Activated CD8-positive, alpha-beta memory T cell treated with anti-CD3 and anti-CD28 coated beads, Interleukin-2, amount 10 ng/mL, durations not matched to agents 7 days and 5 days (primary cell): ENCODE measurements at regions not wholly inside any gene's neighbourhood (a gene's known extent, or its start where the extent isn't known, plus 50 kb on each side); places are given as distances from the start of the nearest gene placed in this dataset.
"Not testable (repeated sequence)": the region's sequence is repeated elsewhere in the genome, so short reads cannot be mapped to it uniquely, and the experiment has no call there.

Experiments
- ATAC-seq: fragments of 150-1000 bp; cut with Tn5 transposase; one replicate; pipeline ENCODE4 v1.10.0; 2021; ENCODE audit warnings: moderate library complexity
- CTCF ChIA-PET: fragments of 350-600 bp; sonication (Branson Sonifier 250); formaldehyde crosslinking; loops from one replicate; lab custom pipeline; 2021; ENCODE audit warnings: antibody characterized with exemption; lab: Charles Lee
- DNase-seq: peaks from one replicate; pipeline ENCODE4 v3.0.0-alpha.2; 2020
- H3K27ac Mint-ChIP-seq: one replicate; pipeline ENCODE4 v1.8.0; 2021; ENCODE audit warnings: mild to moderate bottlenecking, mixed read lengths
- H3K27me3 Mint-ChIP-seq: one replicate; pipeline ENCODE4 v1.8.0; 2021; ENCODE audit warnings: mixed read lengths
- H3K36me3 Mint-ChIP-seq: one replicate; pipeline ENCODE4 v1.8.0; 2021; ENCODE audit warnings: mild to moderate bottlenecking, mixed read lengths
- H3K4me1 Mint-ChIP-seq: one replicate; pipeline ENCODE4 v1.8.0; 2021; ENCODE audit warnings: mixed read lengths
- H3K4me3 Mint-ChIP-seq: one replicate; pipeline ENCODE4 v1.8.0; 2021; ENCODE audit warnings: mild to moderate bottlenecking, moderate library complexity, mixed read lengths
- H3K9me3 Mint-ChIP-seq: one replicate; pipeline ENCODE4 v1.8.0; 2022; ENCODE audit warnings: low read depth, mixed read lengths

GRCh38 chr3:90062016-90062415, 954.6 kb downstream of the EPHA3 start:
- peaks cover 2% of the 10 kb centered on the region for H3K9me3 Mint-ChIP-seq
- no peaks in the 10 kb centered on the region for H3K4me1 Mint-ChIP-seq
- ATAC-seq: no peak
- H3K27ac Mint-ChIP-seq: no peak overlapping the region
- no peak for DNase-seq
- H3K4me3 Mint-ChIP-seq: no peak overlapping the region
- no peaks in the 10 kb centered on the region for H3K27me3 Mint-ChIP-seq
- no peaks in the 10 kb centered on the region for H3K36me3 Mint-ChIP-seq
- CTCF ChIA-PET: no interaction called here

GRCh38 chr3:90062631-90063200, 955.3 kb downstream of the EPHA3 start:
- Mint-ChIP-seq H3K4me1 (no peaks in the 10 kb centered on the region), H3K4me3 (no peak overlapping the region), H3K36me3 (no peaks in the 10 kb centered on the region), H3K9me3 (peaks cover 2% of the 10 kb centered on the region), H3K27me3 (no peaks in the 10 kb centered on the region), H3K27ac (no peak overlapping the region)
- CTCF ChIA-PET: no interaction called here
- ATAC-seq (no peak), DNase-seq (no peak)

DNA sequence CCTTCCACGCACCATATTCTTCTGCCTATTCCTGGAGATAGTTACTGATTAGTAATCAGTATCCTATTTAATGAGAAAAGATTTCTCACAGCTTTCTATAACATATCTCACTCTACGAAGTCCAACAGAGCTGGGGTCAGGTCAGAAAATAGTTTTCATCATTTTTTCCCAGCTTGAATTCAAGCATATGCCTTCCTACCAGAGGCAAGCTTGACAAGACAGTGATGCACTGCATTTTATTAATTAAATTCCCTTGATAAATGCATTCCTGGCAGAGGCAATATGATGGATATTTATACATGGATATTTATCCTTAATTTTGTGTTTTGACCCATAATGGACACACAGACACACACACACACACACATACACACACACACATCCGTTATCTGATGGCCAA, 961.4 kb downstream of the EPHA3 start:
- Mint-ChIP-seq H3K36me3 (no peaks in the 10 kb centered on the region), H3K4me1 (no peaks in the 10 kb centered on the region), H3K27me3 (no peaks in the 10 kb centered on the region), H3K4me3 (no peak overlapping the region), H3K9me3 (peaks cover 5% of the 10 kb centered on the region), H3K27ac (no peak overlapping the region)
- ATAC-seq (no peak), DNase-seq (no peak)
- CTCF ChIA-PET: interaction anchor here (1.1 kb wide), 1 partner anchor 21 kb away, joined by 3 read pairs; no protein-coding TSS in a partner anchor

DNA sequence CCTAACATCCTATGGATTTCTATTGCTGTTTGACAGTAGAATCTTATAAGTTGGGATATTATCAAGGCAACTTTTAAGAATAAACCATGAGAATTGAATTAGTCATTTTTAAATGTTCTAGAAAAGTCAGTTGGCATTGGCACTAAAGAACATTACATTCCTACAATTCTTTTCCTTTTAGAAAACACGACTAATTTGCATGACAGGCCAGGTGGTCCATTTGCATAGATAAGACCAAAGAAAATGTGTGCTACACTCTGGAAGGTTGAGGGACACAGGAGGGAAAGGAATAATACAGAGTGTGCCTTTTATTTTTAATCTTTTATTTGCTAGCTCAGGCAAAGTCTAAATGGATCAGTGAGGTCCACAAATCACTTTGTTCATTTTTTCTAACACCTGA, 962.3 kb downstream of the EPHA3 start:
- no peak for ATAC-seq
- no peaks in the 10 kb centered on the region for H3K4me1 Mint-ChIP-seq
- CTCF ChIA-PET: no interaction called here

DNA sequence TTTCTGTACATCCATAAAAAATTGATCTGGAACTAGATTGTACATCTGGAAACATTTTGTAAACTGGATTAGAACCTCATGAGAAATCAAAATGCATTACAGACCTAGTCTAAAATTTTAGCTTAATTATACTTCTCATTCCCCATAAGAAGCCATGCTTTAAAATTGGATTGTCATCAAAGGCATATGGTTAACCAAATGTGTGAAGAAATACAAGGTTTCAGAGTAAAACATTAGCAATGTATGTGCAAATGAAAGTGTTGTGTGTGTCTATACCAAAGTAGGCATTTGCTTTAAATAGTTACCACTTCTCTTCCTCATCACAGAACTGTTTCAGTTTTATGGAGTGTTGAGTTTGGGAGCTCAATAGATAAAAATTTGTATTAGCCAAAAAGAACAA, 968.7 kb downstream of the EPHA3 start:
- Mint-ChIP-seq H3K36me3 (no peaks in the 10 kb centered on the region), H3K27me3 (no peaks in the 10 kb centered on the region), H3K9me3 (peaks cover 8% of the 10 kb centered on the region), H3K4me1 (no peaks in the 10 kb centered on the region), H3K4me3 (no peak overlapping the region), H3K27ac (no peak overlapping the region)
- no peak for DNase-seq
- CTCF ChIA-PET: no interaction called here
- ATAC-seq: no peak

More for the DNA sequence above, 962.3 kb downstream of the EPHA3 start:
- Mint-ChIP-seq H3K9me3 (peaks cover 5% of the 10 kb centered on the region), H3K36me3 (no peaks in the 10 kb centered on the region), H3K27ac (no peak overlapping the region), H3K27me3 (no peaks in the 10 kb centered on the region), H3K4me3 (no peak overlapping the region)
- DNase-seq: no peak

- Mint-ChIP-seq H3K27me3 (no peaks in the 10 kb centered on the region), H3K36me3 (no peaks in the 10 kb centered on the region), H3K27ac (no peak overlapping the region), H3K9me3 (peaks cover 3% of the 10 kb centered on the region), H3K4me3 (no peak overlapping the region), H3K4me1 (no peaks in the 10 kb centered on the region)
- CTCF ChIA-PET: no interaction called here
- ATAC-seq (no peak), DNase-seq (no peak)
Measured at GRCh38 chr3:90080988-90081387, 973.6 kb downstream of the EPHA3 start.

GRCh38 chr3:90086297-90086696, 978.9 kb downstream of the EPHA3 start:
- H3K9me3 Mint-ChIP-seq, CTCF ChIA-PET, H3K27ac Mint-ChIP-seq, DNase-seq, H3K27me3 Mint-ChIP-seq, H3K36me3 Mint-ChIP-seq, H3K4me3 Mint-ChIP-seq, ATAC-seq, H3K4me1 Mint-ChIP-seq: not testable (repeated sequence)

GRCh38 chr3:90087703-90088102, 980.3 kb downstream of the EPHA3 start:
- no peak for ATAC-seq
- H3K36me3 Mint-ChIP-seq: no peaks in the 10 kb centered on the region
- H3K27ac Mint-ChIP-seq: no peak overlapping the region
- CTCF ChIA-PET: no interaction called here
- no peak overlapping the region for H3K4me3 Mint-ChIP-seq
- no peak for DNase-seq
- no peaks in the 10 kb centered on the region for H3K4me1 Mint-ChIP-seq
- no peaks in the 10 kb centered on the region for H3K27me3 Mint-ChIP-seq
- no peaks in the 10 kb centered on the region for H3K9me3 Mint-ChIP-seq

DNA sequence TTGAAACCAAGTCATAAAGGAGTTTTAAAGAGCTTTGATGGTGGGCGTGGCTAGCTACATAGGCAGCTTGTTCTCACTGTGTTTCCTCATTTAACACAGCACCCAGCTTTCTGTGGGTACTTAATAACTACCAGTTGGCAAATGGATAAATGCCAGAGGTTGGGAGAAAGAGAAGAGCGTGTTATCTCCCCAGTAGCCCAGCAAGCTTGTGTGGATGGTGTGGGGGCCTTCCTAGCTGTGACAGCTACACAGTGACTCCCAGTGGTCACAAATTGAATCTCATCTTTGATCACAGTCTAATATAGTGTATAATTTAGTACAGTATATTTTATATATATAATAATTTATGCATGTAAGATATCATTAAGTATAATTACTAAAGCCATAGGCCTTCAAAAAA, 984.1 kb downstream of the EPHA3 start:
- ATAC-seq (no peak), DNase-seq (no peak)
- Mint-ChIP-seq H3K4me3 (no peak overlapping the region), H3K36me3 (no peaks in the 10 kb centered on the region), H3K27me3 (no peaks in the 10 kb centered on the region), H3K4me1 (no peaks in the 10 kb centered on the region), H3K9me3 (no peaks in the 10 kb centered on the region), H3K27ac (no peak overlapping the region)
- CTCF ChIA-PET: no interaction called here

GRCh38 chr3:90092994-90093393, 985.6 kb downstream of the EPHA3 start:
- DNase-seq (no peak), ATAC-seq (no peak)
- Mint-ChIP-seq H3K36me3 (no peaks in the 10 kb centered on the region), H3K27ac (no peak overlapping the region), H3K4me1 (no peaks in the 10 kb centered on the region), H3K27me3 (no peaks in the 10 kb centered on the region), H3K4me3 (no peak overlapping the region), H3K9me3 (peaks cover under 1% of the 10 kb centered on the region)
- CTCF ChIA-PET: no interaction called here

DNA sequence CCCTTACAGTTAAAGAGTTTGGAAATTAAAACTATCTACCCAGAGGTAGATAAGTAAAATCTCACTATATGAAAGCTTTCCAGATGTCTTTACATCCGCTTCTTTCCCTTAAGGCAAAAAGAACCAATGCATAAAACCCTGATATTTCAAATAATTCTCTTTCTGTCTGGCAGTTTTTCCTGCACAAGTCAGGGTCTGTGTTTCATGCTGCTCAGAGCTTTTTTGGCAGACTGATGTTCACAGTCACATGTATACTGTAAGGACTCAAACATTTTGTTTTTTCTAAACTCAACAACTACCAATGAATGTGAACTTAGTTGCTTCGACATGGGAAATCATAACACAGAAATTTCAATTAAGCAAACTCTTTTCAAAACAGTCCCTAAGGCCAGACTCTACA, 988.4 kb downstream of the EPHA3 start:
- H3K9me3 Mint-ChIP-seq: peaks cover 4% of the 10 kb centered on the region
- no peak overlapping the region for H3K4me3 Mint-ChIP-seq
- H3K4me1 Mint-ChIP-seq: no peaks in the 10 kb centered on the region
- DNase-seq: no peak
- H3K27ac Mint-ChIP-seq: no peak overlapping the region
- ATAC-seq: no peak
- CTCF ChIA-PET: no interaction called here
- H3K27me3 Mint-ChIP-seq: no peaks in the 10 kb centered on the region
- no peaks in the 10 kb centered on the region for H3K36me3 Mint-ChIP-seq

DNA sequence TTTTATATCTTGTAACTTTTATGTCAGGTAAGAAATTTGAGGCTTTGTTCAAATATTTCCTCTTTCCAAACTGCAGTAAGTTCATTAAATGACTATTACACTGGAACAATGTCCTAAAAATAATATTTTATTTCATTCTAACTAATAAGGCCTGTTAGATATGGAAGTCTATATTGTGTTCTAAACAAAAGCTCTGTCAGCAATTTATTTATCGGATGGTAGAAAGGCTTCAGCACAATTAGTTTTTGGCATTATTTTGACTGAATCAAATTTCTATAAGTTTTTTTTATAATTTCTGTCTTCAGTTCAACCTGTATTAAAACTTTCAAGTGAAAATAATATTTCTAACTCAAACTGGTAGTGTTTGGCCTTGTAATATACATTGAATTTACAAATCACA, 992.1 kb downstream of the EPHA3 start:
- Mint-ChIP-seq H3K9me3 (peaks cover 4% of the 10 kb centered on the region), H3K36me3 (no peaks in the 10 kb centered on the region), H3K4me1 (no peaks in the 10 kb centered on the region), H3K27me3 (no peaks in the 10 kb centered on the region), H3K4me3 (no peak overlapping the region), H3K27ac (no peak overlapping the region)
- ATAC-seq (no peak), DNase-seq (no peak)
- CTCF ChIA-PET: no interaction called here

DNA sequence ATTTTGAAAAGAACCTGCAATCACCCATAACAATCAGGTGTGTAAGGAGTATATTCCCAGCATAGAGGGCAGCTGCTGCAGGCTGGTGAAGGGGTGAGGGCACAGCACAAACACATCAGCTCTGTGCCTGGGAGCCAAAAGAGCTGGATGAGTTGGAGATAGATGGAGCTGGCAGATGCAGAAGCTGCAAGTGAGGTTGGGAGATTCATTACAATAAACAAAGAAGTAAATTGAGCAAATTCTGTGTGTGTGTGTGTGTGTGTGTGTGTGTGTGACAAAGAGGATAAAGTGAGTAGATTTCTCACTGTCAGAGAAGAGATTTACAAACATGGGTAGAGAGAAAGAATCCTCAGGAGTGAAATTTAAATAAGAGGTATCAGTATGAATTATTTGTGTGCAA, 994.7 kb downstream of the EPHA3 start:
- ATAC-seq (no peak), DNase-seq (no peak)
- CTCF ChIA-PET: no interaction called here
- Mint-ChIP-seq H3K36me3 (no peaks in the 10 kb centered on the region), H3K4me1 (no peaks in the 10 kb centered on the region), H3K27me3 (no peaks in the 10 kb centered on the region), H3K4me3 (no peak overlapping the region), H3K27ac (no peak overlapping the region), H3K9me3 (peaks cover 4% of the 10 kb centered on the region)

DNA sequence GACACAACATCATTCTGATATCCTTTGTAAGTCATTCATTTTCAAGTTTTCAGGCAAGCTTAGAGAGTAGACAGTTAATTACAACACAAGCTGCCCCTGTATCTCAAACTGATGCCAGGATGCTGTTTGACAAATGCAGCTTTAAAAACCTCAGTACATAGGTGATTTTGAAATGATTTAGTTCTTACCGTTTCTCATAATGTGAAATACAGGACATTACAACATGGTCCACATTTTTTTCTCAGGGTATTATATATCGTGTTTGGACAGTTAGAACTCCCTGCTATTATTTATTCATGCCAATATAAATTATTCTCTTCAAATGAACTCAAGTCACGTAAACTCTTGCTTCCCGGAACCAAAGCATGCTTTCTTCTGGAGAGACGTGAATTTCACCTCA, 1013.9 kb downstream of the EPHA3 start:
- Mint-ChIP-seq H3K4me3 (no peak overlapping the region), H3K27me3 (no peaks in the 10 kb centered on the region), H3K9me3 (peaks cover 3% of the 10 kb centered on the region), H3K4me1 (no peaks in the 10 kb centered on the region), H3K36me3 (no peaks in the 10 kb centered on the region), H3K27ac (no peak overlapping the region)
- DNase-seq (no peak), ATAC-seq (no peak)
- CTCF ChIA-PET: no interaction called here

DNA sequence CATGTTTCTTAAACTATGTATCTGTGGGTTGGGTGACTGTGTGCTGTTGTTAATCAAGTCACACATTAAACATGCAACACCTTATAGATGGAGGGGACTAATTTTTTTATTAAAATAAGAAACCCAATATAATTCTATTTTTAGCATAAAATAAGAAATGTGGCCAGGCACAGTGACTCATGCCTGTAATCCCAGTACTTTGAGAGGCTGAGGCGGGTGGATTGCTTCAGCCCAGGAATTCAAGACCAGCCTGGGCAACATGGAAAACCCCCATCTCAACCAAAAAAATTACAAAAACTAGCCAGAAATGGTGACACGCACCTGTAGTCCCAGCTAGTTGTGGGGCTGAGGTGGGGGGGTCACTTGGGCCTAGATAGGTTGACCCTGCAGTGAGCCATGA, 1021.0 kb downstream of the EPHA3 start:
- H3K36me3 Mint-ChIP-seq: no peaks in the 10 kb centered on the region
- H3K9me3 Mint-ChIP-seq: peaks cover 9% of the 10 kb centered on the region
- CTCF ChIA-PET: no interaction called here
- DNase-seq (no peak), ATAC-seq (no peak)
- H3K27ac Mint-ChIP-seq: no peak overlapping the region
- H3K4me3 Mint-ChIP-seq: no peak overlapping the region
- H3K27me3 Mint-ChIP-seq: no peaks in the 10 kb centered on the region
- no peaks in the 10 kb centered on the region for H3K4me1 Mint-ChIP-seq
